CD4-positive, alpha-beta T cell treated with Interleukin-15 for 4 hours (primary cell): ENCODE measurements at regions not wholly inside any gene's neighbourhood (a gene's known extent, or its start where the extent isn't known, plus 50 kb on each side); places are given as distances from the start of the nearest gene placed in this dataset.
"Not testable (repeated sequence)": the region's sequence is repeated elsewhere in the genome, so short reads cannot be mapped to it uniquely, and the experiment has no call there.

Source experiments
- DNase-seq: peaks from one replicate; pipeline ENCODE4 v3.0.0-alpha.2; 2020; ENCODE audit warnings: low spot score

- DNase-seq: no peak
Measured at GRCh38 chr3:16708285-16708684, 103.1 kb upstream of the DAZL start.

DNA sequence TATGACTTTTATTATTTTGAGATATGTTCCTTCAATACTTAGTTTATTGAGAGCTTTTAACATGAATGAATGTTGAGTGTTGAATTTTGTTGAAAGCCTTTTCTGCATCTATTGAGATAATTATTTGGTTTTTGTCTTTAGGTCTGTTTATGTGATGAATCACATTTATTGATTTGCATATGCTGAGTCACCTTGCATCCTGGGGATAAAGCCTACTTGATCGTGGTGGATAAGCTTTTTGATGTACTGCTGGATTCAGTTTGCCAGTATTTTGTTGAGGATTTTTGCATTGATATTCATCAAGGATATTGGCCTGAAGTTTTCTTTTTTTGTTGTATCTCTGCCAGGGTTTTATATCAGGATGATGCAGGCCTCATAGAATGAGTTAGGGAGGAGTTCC, 106.5 kb upstream of the DAZL start:
- DNase-seq: not testable (repeated sequence)

DNA sequence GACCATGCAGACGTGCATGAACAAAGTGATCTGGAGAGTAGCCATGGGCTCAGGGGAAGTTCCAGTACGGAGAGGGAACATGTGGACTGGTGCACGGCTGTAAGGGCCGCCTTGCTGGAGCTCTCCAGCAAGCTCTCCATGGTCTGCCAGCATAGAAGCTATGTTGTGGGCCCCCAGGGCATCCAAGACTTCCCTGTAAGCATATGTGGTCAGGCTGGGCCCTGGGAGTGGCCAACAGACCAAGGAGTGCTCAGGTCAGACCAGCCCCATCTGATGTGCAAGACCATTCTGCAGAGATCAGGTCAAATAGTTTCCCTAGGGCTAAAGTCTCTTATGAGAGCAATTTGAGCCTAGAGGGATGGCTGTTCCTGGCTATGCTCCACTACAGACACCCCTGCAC, 110.1 kb upstream of the DAZL start:
- no peak for DNase-seq

DNA sequence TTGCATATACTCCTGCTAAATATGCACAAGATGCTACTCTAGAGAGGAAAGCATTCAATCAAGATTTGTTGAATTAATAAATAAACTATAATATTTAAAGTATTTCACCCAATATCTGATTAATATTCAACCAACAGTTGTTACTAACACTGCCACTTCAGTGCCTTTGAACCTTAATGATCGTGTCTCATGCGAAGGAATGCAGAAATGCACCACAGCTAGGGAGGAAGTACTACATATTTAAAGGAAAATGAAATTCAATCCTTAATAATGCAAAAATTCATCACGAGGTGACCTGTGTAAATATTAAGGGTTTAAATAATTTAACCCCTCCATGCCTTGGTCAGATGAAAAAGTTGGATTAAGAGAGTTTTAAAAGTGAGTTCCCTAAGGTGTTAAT, 114.2 kb upstream of the DAZL start:
- DNase-seq: no peak

GRCh38 chr3:16720367-16720940, 115.2 kb upstream of the DAZL start:
- no peak for DNase-seq

GRCh38 chr3:16721494-16721893, 116.3 kb upstream of the DAZL start:
- no peak for DNase-seq

DNA sequence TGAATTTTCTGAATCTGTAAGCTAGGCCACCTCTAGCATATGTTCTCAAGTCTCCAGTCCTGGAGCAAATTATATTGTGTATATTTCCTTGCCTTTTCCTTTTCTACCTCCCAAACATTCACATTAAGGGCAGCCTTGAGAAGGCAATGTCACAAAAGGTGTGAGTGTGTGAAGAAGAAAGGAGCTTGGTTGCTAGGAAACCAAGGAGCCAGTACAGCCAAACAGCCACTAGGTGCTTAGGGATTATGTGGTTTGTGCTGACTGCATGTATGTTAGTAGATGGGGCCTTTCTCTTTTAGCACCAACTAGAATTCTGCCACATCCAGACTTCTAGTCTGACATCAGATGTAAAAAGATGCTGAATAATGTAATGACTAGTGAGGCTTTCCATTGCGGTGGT, 118.8 kb upstream of the DAZL start:
- DNase-seq: no peak

GRCh38 chr3:16724487-16724886, 119.3 kb upstream of the DAZL start:
- no peak for DNase-seq

GRCh38 chr3:16725972-16726371, 120.7 kb upstream of the DAZL start:
- DNase-seq: no peak

DNA sequence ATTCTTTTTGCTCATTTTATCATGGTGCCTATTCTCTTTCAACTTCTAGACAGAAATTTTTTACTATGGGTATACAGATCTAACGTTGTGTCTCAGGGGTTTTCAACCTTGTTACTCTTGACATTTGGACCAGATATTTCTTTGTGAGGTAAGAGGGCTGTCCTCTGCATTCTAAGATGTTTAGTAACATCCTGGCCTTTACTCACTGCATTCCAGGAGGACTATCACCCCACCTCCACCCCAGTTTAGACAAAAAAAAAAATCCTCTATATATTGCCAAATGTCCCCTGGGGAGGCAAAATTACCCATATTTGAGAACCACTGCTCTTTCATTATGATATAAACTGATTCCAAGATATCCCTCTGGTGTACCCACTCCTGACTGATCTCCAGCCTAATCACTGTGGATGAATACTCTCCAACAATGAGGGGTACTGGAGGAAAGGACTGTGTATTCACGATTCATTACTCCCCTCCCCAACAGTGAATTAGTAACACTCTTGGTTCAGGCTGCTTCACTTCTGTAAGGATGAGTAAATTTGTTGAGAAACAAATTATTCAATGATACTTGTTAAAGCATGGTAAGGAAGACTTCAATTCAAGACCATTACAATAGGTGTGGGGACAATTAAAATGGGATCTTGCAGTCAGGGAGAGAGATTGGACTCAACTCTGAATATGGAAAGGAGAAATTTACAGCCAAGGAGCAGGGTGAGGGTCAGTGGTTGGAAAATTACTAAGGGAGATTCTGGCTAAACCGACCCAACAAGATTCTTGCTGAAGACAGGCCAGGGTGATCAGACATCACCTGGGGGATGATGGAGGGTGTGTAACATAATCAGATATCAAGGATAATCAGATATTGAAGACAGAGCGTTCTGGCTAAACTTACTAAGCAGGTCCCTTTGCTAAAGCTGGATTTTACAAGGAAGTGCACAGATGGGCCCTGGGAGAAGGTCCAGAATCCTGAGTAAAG, 123.8 kb upstream of the DAZL start:
- DNase-seq: no peak

GRCh38 chr3:16738451-16738850, 133.2 kb upstream of the DAZL start:
- no peak for DNase-seq

GRCh38 chr3:16739541-16740105, 134.4 kb upstream of the DAZL start:
- DNase-seq: no peak

GRCh38 chr3:16740515-16740914, 135.3 kb upstream of the DAZL start:
- DNase-seq: no peak

DNA sequence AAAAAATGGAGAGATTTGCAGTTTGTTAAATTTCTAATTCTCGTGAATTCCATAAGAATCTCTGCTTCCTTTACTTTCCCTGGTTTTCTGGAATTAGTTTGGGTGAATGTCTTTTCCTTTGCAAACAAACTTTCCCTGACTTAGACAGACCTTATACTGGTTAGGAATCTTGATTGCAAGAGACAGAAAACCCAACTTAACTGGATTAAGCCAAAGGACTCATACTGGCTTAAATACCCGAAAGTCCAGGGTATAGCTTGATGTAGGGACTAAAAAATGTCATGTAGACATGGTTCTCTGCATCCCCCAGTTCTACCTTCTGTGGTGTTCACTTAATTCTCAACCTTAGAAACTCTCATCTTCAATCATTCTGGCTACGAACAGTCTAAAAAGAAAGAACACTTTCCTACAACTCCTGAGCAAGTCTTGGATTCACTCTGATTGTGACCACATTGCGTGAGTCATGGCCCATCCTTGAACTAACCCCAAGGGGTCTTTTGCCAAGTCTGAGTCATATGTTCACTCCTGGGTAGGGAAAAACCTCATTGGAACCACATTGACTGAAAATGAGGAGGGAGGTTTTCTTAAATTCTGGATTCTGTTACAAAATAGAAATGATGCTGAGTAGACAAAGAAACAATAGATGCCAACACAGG, 136.0 kb upstream of the DAZL start:
- no peak for DNase-seq

GRCh38 chr3:16741890-16742289, 136.7 kb upstream of the DAZL start:
- DNase-seq: no peak

DNA sequence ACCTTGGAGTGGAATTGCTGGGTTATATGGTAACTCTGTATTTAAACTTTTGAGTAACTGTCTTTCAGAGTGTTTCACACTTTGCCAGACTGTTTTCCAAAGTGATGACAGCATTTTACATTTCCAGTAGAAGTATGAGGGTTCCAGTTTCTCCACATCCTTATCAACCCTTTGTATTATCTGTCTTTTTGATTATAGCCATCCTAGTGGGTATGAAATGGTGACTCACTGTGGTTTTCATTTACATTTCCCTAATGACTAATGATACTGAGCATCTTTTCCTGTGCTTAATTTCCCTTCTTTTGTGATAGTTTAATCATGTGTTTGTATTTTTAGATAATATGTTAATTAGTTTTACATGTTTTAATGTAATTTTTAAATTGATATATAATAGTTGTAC, 138.1 kb upstream of the DAZL start:
- DNase-seq: no peak

DNA sequence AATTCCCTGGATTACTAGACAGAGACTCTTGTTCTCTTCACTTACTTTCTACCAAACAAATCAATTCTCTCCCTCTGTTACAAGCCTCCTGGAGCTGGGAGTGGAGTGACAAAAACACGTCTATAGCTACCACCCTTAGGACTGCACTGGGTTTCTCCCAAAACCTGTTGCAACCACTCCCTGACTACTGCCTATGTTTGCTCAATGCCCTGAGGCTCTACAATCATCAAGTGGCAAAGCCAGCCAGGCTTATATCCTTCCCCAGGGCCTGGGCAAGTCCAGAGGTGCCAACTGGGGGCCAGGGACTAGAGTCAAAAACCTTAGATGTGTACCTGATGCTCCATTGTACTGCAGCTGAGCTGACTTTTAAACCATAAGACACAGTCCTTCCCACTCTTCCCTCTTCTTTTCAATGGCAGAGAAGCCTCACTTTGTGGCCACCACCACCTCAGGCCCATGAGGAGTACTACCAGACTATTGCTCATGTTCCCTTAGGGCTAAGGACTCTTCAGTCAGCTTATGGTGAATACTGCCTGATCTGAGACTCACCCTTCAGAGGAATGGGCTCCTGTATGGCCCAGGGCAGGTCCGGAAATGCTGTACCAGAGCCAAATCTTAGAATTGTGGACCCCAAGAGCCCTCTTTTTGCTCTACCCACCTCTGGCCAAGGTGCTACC, 125.4 kb upstream of the PLCL2 start:
- no peak for DNase-seq

DNA sequence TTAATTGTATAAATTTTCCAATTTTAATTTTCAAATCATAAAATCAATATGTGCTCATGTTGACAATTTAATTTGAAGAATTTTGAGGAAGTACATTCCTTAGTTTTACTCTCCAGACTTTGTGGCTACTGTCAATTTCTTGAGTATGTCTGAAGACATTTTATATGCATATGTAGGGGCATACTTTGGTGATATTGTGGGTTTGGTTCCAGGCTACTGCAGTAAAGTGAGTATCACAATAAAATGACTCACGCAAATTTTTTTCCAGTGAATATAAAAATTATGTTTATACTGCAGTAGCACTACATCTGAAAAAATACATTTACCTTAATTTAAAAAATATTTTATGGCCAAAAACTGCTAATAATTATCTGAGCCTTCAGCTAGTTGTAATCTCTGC, 123.2 kb upstream of the PLCL2 start:
- DNase-seq: no peak

DNA sequence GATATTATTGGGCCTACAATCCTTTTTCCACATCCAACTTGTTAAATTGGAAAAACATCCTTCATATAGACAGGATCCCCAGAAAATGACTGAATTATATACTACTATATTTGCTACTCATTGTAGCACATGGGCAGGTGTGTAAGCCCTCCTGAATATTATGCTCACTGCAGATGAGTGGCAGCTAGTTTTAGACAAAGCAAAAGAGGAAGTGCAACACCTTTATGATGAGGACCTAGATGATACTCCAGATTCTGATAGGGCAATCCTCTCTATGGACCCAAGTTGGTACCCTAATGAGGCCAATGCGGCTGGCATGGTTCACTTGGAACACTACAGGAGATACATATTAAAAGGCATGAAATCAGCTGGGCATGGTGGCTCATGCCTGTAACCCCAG, 119.1 kb upstream of the PLCL2 start:
- no peak for DNase-seq

- DNase-seq: no peak
Measured at GRCh38 chr3:16767006-16767405, 117.7 kb upstream of the PLCL2 start.

DNA sequence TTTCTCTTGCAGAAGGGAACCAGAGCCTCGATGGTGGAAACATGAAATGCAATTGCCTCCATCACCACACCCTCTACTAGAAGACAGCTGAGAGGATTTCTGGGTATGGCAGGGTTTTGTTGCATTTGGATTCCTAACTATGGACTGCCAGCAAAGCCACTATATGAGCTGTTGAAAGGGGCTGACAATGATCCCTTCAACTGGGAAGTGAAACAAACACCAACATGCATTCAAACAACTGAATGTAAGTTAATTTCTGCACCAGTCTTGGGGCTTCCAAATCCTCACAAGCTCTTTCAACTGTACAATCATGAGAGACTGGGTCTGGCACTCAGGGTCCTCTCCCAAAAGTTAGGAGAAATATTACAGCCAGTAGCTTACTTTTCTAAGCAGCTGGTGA, 116.7 kb upstream of the PLCL2 start:
- no peak for DNase-seq

DNA sequence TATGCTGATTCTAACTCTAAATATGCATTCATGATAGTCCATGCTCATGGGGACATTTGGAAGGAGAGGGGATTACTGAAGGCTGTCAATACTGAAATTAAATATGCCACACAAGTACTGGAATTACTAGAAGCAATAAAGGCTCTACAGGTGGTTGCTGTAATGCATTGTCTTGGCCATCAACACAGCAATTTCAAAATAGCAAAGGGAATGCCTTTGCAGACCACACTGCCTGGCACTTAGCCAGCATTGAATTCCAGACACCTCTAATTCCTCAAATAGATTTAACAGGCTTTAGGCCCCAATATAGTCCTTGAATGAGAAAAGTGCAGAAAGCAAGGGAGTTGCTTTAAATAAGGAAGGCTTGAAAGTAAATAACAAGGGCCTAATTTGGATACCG, 115.8 kb upstream of the PLCL2 start:
- no peak for DNase-seq
